ENCODE measurements at regions not wholly inside any gene's neighbourhood (a gene's known extent, or its start where the extent isn't known, plus 50 kb on each side); places are given as distances from the start of the nearest gene placed in this dataset.
A peak's percentile ranks its signal among the peaks of the same experiment; 100 is the strongest.

DNA sequence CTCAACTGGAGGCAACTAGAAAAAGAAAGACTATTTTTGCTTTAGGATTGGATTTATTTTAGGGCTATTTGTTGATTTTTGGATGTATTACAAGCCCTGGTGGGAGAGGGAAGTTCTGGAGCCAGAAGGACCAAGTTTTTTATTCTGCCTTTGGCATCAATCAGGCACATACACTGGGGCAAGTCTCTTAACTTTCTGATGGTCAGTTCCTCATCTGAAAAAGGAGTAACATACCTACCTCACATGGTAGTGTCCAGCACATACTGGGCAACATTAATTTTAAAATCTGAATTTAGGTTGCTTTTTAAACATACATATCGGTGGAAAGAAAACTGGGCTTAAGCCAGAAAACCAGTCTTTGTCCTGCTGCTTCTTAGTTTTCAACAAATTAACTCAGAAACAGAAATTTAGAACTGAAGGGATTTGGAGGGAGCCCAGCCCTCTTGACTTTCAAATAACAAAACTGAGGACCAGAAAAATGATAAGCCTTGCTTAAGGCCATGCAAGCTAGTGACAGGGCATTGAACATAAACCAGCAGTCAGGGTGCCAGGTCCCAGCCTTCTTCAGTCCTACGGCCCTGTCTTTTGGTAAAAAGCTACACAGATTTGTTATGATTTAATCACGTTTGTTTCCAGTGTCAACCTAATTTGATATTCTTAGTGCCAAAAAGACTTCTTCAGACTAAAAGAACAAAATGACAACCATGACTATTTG is 90.2 kb upstream of the SLC38A2 start:
- H3K27me3 Mint-ChIP-seq = no peaks in the 10 kb centered on the region
- H3K4me1 Mint-ChIP-seq = peaks cover 33 to 65% of the 10 kb centered on the region in 2 donors
- DNase-seq (no peak), ATAC-seq (replicated peaks) (no peak)
- no peaks in the 10 kb centered on the region for H3K9me3 Mint-ChIP-seq
- no peaks in the 10 kb centered on the region for H3K36me3 Mint-ChIP-seq
- H3K4me3 Mint-ChIP-seq = no peak overlapping the region
- no peak overlapping the region for H3K27ac Mint-ChIP-seq

GRCh38 chr12:46461907-46462640 is 89.5 kb upstream of the SLC38A2 start:
- H3K9me3 Mint-ChIP-seq = no peaks in the 10 kb centered on the region
- no peaks in the 10 kb centered on the region for H3K36me3 Mint-ChIP-seq
- H3K4me3 Mint-ChIP-seq = no peak overlapping the region
- no peak for ATAC-seq (replicated peaks)
- no peak overlapping the region for H3K27ac Mint-ChIP-seq
- DNase-seq = no peak
- no peaks in the 10 kb centered on the region for H3K27me3 Mint-ChIP-seq
- peaks cover 29 to 62% of the 10 kb centered on the region in 2 donors for H3K4me1 Mint-ChIP-seq

DNA sequence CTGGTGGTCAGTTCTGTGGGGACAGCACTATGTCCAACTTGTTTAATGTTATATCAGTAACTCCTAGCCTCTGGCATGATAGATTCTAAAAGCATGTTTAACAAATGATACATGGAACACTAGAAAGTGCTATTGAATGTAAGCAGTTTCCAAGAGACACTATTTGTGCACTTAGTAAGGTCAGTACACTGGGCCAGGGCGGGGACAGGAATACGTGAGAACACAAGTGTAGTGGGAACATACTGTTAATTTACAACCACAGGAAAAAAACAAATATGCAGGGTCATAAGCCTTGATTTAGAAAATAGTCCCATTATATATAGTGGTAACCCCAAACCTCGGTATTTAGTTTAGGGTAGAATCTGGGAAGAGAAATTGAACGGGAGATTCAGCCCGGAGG is 88.9 kb upstream of the SLC38A2 start:
- Mint-ChIP-seq H3K4me3 (no peak overlapping the region), H3K4me1 (peaks cover 30 to 62% of the 10 kb centered on the region in 2 donors), H3K36me3 (no peaks in the 10 kb centered on the region), H3K27ac (peak overlapping the region; percentile 72), H3K27me3 (no peaks in the 10 kb centered on the region), H3K9me3 (no peaks in the 10 kb centered on the region)
- DNase-seq (no peak), ATAC-seq (replicated peaks) (no peak)

GRCh38 chr12:46460682-46461210 is 88.2 kb upstream of the SLC38A2 start:
- Mint-ChIP-seq H3K4me1 (peaks cover 33 to 62% of the 10 kb centered on the region in 2 donors), H3K9me3 (no peaks in the 10 kb centered on the region), H3K36me3 (no peaks in the 10 kb centered on the region), H3K4me3 (peak overlapping the region; percentile 2 to 41), H3K27me3 (no peaks in the 10 kb centered on the region), H3K27ac (peak overlapping the region; percentile 90)
- DNase-seq = no peak
- ATAC-seq (replicated peaks) = peak; percentile 11 to 15

GRCh38 chr12:46459861-46460545 is 87.4 kb upstream of the SLC38A2 start:
- Mint-ChIP-seq H3K27ac (peak overlapping the region; percentile 96), H3K36me3 (no peaks in the 10 kb centered on the region), H3K27me3 (no peaks in the 10 kb centered on the region), H3K4me3 (peak overlapping the region; percentile 87 to 91), H3K4me1 (peaks cover 41 to 63% of the 10 kb centered on the region in 2 donors), H3K9me3 (no peaks in the 10 kb centered on the region)
- peak; percentile 70 to 77 for ATAC-seq (replicated peaks)
- DNase-seq = no peak

GRCh38 chr12:46459111-46459510 is 86.5 kb upstream of the SLC38A2 start:
- H3K4me3 Mint-ChIP-seq = peak overlapping the region; percentile 22 to 51
- no peaks in the 10 kb centered on the region for H3K9me3 Mint-ChIP-seq
- peak overlapping the region; percentile 27 for H3K27ac Mint-ChIP-seq
- H3K27me3 Mint-ChIP-seq = no peaks in the 10 kb centered on the region
- H3K4me1 Mint-ChIP-seq = peaks cover 45 to 68% of the 10 kb centered on the region in 2 donors
- H3K36me3 Mint-ChIP-seq = no peaks in the 10 kb centered on the region
- DNase-seq (no peak), ATAC-seq (replicated peaks) (peak; percentile 10 to 23)

GRCh38 chr12:46458500-46459102 is 86.0 kb upstream of the SLC38A2 start:
- Mint-ChIP-seq H3K4me3 (peak overlapping the region; percentile 22 to 51), H3K36me3 (no peaks in the 10 kb centered on the region), H3K27ac (peak overlapping the region; percentile 27), H3K27me3 (no peaks in the 10 kb centered on the region), H3K4me1 (peaks cover 45 to 68% of the 10 kb centered on the region in 2 donors), H3K9me3 (no peaks in the 10 kb centered on the region)
- DNase-seq (no peak), ATAC-seq (replicated peaks) (peak; percentile 56 to 68)

DNA sequence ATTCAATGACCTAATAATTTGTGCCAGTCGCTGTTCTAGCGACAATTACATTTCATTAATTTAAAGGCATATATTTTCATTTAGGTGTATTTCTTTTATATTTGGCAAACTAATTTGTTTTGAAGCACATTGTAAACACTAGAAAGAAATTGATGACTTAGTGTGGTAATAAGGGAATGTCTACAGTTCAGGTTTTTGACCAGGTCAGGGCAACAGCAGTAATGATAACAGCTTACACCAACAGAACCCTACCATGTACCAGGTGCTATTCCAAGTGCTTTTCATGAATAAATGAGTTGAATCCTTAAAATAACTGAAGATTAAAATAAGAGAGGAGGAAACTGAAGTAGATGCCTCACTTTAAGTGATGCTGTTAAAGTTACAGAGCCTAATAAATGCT is 85.4 kb upstream of the SLC38A2 start:
- no peak overlapping the region for H3K27ac Mint-ChIP-seq

DNA sequence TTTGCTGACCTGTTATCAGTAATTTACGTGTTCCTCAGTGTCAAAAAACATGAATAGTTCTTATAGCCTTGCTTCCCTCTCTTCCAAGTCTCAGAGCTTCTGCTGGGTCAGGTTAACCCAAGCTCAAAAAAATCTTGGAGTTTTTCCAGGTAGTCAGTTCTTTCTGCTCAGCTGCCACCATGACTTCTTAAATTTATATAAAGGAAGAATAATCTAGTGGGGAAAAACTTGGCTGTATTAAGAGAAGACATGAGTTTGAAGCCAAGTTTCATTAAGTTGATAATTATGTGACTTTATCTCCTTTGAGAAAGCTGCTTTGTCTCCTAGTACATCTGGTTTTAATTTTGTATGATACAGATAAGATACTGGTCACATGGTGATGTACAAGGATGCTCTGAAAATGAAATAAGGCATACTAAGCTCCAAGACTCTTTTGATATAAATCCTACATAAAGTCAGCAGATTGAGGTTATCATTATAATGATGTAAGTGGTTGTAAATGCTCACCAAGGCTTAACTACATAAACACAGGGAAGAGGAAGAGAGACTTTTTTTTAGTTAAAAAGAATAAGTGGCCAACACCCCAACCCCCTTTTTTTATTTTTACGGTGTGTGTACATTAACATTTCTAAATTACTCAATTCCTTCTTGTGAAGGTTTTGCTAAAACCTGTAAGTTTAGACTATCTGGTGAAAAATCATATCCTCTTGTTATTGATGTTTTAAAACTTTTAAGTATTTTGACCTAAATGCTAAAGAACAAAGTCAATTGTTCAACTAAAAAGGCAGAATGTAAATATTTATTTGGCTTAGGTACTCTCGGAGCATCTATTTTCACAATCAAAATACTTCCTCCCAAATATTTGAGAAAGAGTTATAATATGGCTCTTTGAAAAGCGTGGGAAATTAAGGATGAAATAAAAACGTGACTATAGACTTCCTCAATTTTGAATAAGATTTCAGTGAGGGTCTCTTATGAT is 84.1 kb upstream of the SLC38A2 start:
- Mint-ChIP-seq H3K36me3 (no peaks in the 10 kb centered on the region), H3K27ac (peak overlapping the region; percentile 70), H3K4me3 (peak overlapping the region in 1 of 2 donors; percentile 36)

More for the DNA sequence above, 85.4 kb upstream of the SLC38A2 start:
- Mint-ChIP-seq H3K27me3 (no peaks in the 10 kb centered on the region), H3K4me1 (peaks cover 45 to 68% of the 10 kb centered on the region in 2 donors), H3K4me3 (no peak overlapping the region), H3K9me3 (no peaks in the 10 kb centered on the region), H3K36me3 (no peaks in the 10 kb centered on the region)
- DNase-seq = no peak
- no peak for ATAC-seq (replicated peaks)

DNA sequence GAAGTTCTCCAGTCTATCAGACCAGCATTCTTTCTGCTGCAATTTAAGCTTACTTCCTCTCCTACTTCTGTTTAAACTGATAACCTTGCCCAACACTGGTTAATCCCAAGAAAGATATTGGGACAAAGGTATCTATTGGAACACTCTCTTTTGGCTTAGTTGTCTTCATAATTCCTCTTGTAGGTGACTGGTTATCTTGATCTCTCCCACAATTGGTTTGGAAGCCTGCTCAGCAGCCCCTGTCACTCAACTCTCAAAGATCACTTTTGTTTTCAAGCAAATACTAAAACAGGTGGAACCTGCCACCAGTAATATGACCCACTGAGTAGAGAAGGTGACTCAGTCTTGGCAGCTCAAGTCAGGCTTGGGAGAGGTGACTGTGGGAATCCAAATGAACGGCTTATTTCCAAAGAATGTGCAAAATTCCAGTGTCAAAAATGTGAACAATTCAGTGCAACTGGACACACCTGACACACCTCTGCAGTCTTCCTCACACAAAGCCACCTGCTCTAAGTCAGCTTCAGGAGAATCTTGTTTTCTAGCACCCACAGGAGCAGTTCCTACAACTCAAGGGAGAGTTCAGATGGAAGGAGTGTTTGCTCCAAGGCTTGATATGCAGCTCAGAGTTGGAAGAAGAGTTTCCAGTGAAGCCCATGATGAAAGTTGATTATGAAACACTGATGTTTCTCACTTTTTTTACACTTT is 83.2 kb upstream of the SLC38A2 start:
- peak overlapping the region; percentile 31 for H3K27ac Mint-ChIP-seq
- H3K9me3 Mint-ChIP-seq = no peaks in the 10 kb centered on the region
- DNase-seq = no peak
- peak overlapping the region; percentile 22 to 36 for H3K4me3 Mint-ChIP-seq
- peaks cover 46 to 65% of the 10 kb centered on the region in 2 donors for H3K4me1 Mint-ChIP-seq
- H3K36me3 Mint-ChIP-seq = no peaks in the 10 kb centered on the region
- ATAC-seq (replicated peaks) = no peak
- no peaks in the 10 kb centered on the region for H3K27me3 Mint-ChIP-seq

More for the DNA sequence above, 84.1 kb upstream of the SLC38A2 start:
- no peaks in the 10 kb centered on the region for H3K9me3 Mint-ChIP-seq
- H3K4me1 Mint-ChIP-seq = peaks cover 46 to 67% of the 10 kb centered on the region in 2 donors
- no peak for ATAC-seq (replicated peaks)
- DNase-seq = no peak
- H3K27me3 Mint-ChIP-seq = no peaks in the 10 kb centered on the region

DNA sequence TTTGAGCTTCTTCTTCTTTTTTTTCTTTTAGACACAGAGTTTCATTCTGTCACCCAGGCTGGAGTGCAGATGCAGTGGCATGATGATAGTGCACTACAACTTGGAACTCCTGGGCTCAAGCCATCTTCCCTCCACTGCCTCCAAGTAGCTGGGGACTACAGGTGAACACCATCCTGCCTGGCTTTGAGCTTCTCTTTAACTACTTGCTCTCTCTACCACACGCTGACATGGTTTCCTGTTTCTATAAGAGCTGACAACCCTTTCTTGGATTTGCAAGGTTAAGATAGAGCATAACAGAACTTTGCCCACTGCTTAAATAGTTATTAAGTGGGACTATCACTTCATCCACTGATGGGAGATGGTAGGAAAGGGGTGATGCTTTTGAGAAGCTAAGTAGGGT is 82.4 kb upstream of the SLC38A2 start:
- Mint-ChIP-seq H3K27ac (peak overlapping the region; percentile 61), H3K27me3 (no peaks in the 10 kb centered on the region), H3K36me3 (no peaks in the 10 kb centered on the region), H3K9me3 (no peaks in the 10 kb centered on the region), H3K4me1 (peaks cover 39 to 64% of the 10 kb centered on the region in 2 donors), H3K4me3 (peak overlapping the region in 1 of 2 donors; percentile 2)
- ATAC-seq (replicated peaks) (no peak), DNase-seq (no peak)

DNA sequence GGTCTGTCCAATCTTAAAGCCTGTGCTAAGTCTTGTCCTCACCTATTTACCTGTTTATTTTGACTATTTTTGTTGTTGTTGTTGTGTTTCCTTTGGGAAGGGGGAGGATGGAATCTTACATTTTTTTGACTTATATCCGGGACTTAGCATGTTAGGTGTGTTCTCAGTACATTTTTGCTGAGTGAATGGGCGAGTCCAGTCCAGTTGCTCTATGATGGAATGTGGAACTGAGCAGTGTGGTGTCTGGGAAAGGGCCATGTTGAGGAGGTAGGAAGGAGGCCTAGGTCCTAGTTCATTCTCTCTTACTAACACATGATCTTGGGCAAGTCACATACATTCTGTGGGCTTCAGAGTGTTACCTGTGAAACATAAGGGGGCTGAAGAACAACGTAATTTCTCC is 80.9 kb upstream of the SLC38A2 start:
- no peak overlapping the region for H3K4me3 Mint-ChIP-seq
- DNase-seq (no peak), ATAC-seq (replicated peaks) (no peak)
- H3K36me3 Mint-ChIP-seq = no peaks in the 10 kb centered on the region
- H3K9me3 Mint-ChIP-seq = no peaks in the 10 kb centered on the region
- peaks cover 29 to 54% of the 10 kb centered on the region in 2 donors for H3K4me1 Mint-ChIP-seq
- no peaks in the 10 kb centered on the region for H3K27me3 Mint-ChIP-seq
- no peak overlapping the region for H3K27ac Mint-ChIP-seq

- H3K4me1 Mint-ChIP-seq = peaks cover 28 to 49% of the 10 kb centered on the region in 2 donors
- no peak overlapping the region for H3K4me3 Mint-ChIP-seq
- no peak for DNase-seq
- H3K9me3 Mint-ChIP-seq = no peaks in the 10 kb centered on the region
- H3K36me3 Mint-ChIP-seq = no peaks in the 10 kb centered on the region
- no peak overlapping the region for H3K27ac Mint-ChIP-seq
- no peak for ATAC-seq (replicated peaks)
- no peaks in the 10 kb centered on the region for H3K27me3 Mint-ChIP-seq
Measured at GRCh38 chr12:46452776-46453175, 80.2 kb upstream of the SLC38A2 start.

Measured in stimulated activated naive B cell treated with anti-CD40 and anti-IgM and Interleukin-4, amounts not matched to agents 10 μg/mL and 1 μg/mL and 100 μg/mL, for 72 hours (primary cell).